T follicular helper cell (primary cell): ENCODE measurements at regions not wholly inside any gene's neighbourhood (a gene's known extent, or its start where the extent isn't known, plus 50 kb on each side); places are given as distances from the start of the nearest gene placed in this dataset.
A peak's percentile ranks its signal among the peaks of the same experiment; 100 is the strongest.
"Not testable (repeated sequence)": the region's sequence is repeated elsewhere in the genome, so short reads cannot be mapped to it uniquely, and the experiment has no call there.

Source experiments
- DNase-seq: peaks from one replicate; pipeline ENCODE4 v3.0.0-alpha.2; 2020; ENCODE audit warnings: low read depth

- no peak for DNase-seq
Observed at GRCh38 chr2:11995456-11995855, 249.0 kb downstream of the LPIN1 start.

- DNase-seq = no peak
Observed at GRCh38 chr2:11996618-11997017, 250.2 kb downstream of the LPIN1 start.

GRCh38 chr2:11997142-11997541 lies 250.7 kb downstream of the LPIN1 start:
- DNase-seq = no peak

GRCh38 chr2:11998218-11998617 lies 251.8 kb downstream of the LPIN1 start:
- DNase-seq = no peak

- DNase-seq = no peak
Observed at GRCh38 chr2:11998626-11999378, 252.4 kb downstream of the LPIN1 start.

GRCh38 chr2:12001621-12002020 lies 255.2 kb downstream of the LPIN1 start:
- no peak for DNase-seq

GRCh38 chr2:12002215-12002614 lies 255.8 kb downstream of the LPIN1 start:
- DNase-seq = no peak

GRCh38 chr2:12004713-12005112 lies 258.3 kb downstream of the LPIN1 start:
- no peak for DNase-seq

- peak; percentile 42 for DNase-seq
Observed at GRCh38 chr2:12005886-12006681, 259.7 kb downstream of the LPIN1 start.

GRCh38 chr2:12006850-12007249 lies 260.4 kb downstream of the LPIN1 start:
- no peak for DNase-seq

GRCh38 chr2:12007282-12007681 lies 260.9 kb downstream of the LPIN1 start:
- no peak for DNase-seq

- no peak for DNase-seq
Observed at GRCh38 chr2:12008425-12009061, 262.1 kb downstream of the LPIN1 start.

- no peak for DNase-seq
Observed at GRCh38 chr2:12009323-12009905, 263.0 kb downstream of the LPIN1 start.

- no peak for DNase-seq
Observed at GRCh38 chr2:12010059-12010458, 263.6 kb downstream of the LPIN1 start.

- DNase-seq = no peak
Observed at GRCh38 chr2:12010779-12011178, 264.3 kb downstream of the LPIN1 start.

GRCh38 chr2:12014088-12014960 lies 267.9 kb downstream of the LPIN1 start:
- DNase-seq = no peak

GRCh38 chr2:12017499-12018157 lies 271.2 kb downstream of the LPIN1 start:
- DNase-seq = no peak

- DNase-seq = not testable (repeated sequence)
Observed at GRCh38 chr2:12018726-12019125, 272.3 kb downstream of the LPIN1 start.

- no peak for DNase-seq
Observed at GRCh38 chr2:12020833-12021469, 274.5 kb downstream of the LPIN1 start.

- not testable (repeated sequence) for DNase-seq
Observed at GRCh38 chr2:12024197-12024907, 277.9 kb downstream of the LPIN1 start.
